HepG2 (cell line): ENCODE measurements at regions not wholly inside any gene's neighbourhood (a gene's known extent, or its start where the extent isn't known, plus 50 kb on each side); places are given as distances from the start of the nearest gene placed in this dataset.

Experiments used
- ATAC-seq: fragments of 200-7000 bp; cut with Tn5 transposase; 3 replicates; pipeline ENCODE4 v1.9.1; 2020; ENCODE audit warnings: mild to moderate bottlenecking, moderate library complexity
- BruUV-seq: library from RNA; stranded (reverse); fragments of 400-500 nt; replicated peaks from 2 replicates; lab custom pipeline; 2021; lab: Mats Ljungman, UMichigan
- CTCF ChIA-PET: fragments of 300-600 bp; formaldehyde crosslinking; extraction: SDS; loops from one replicate; lab custom pipeline; 2021; ENCODE audit warnings: low total read pairs, inconsistent platforms, low intra/inter-chr PET ratio; lab: Yijun Ruan, JAX
- POLR2A ChIA-PET: fragments of 350-600 bp; sonication (Branson Sonifier 250); formaldehyde crosslinking; loops from one replicate; lab custom pipeline; 2020; ENCODE audit warnings: antibody characterized with exemption, inconsistent platforms; lab: Yijun Ruan, JAX
- DNase-seq: peaks from one replicate; pipeline ENCODE4 v3.0.0-alpha.2; 2015; ENCODE audit warnings: low spot score
- FAIRE-seq: peaks from 3 replicates; lab custom pipeline; 2011; peaks lifted over from hg19 to GRCh38; lab: Jason Lieb, UNC
- H2AFZ ChIP-seq: one replicate; pipeline ENCODE4 v1.6.1; 2011; ENCODE audit warnings: low read length, inconsistent platforms
- H3K27ac ChIP-seq: fragments of 300-600 bp; 3 replicates; pipeline ENCODE4 v1.8.0; 2011; ENCODE audit warnings: mixed run types, mild to moderate bottlenecking, mixed read lengths, low read length, inconsistent platforms; ENCODE audit not compliant: insufficient read depth; ENCODE audit errors: extremely low read length
- H3K27me3 ChIP-seq, 2 experiments: fragments of 200-600 bp in 1 of 2; 2 replicates in 1 of 2; 3 replicates in 1 of 2; pipeline versions ENCODE4 v1.6.0 to v1.8.0; 2011; ENCODE audit warnings: low read length in 2 of 2, mild to moderate bottlenecking in 2 of 2, moderate library complexity in 2 of 2, inconsistent platforms in 1 of 2; ENCODE audit not compliant: insufficient read depth in 2 of 2, control insufficient read depth in 1 of 2
- H3K36me3 ChIP-seq, 2 experiments: fragments of 200-600 bp in 1 of 2; replicated peaks in 1 of 2; 2 replicates in 1 of 2; 3 replicates in 1 of 2; pipeline versions ENCODE4 v1.5.1 to v1.8.0; 2011; ENCODE audit warnings: low read length in 2 of 2, inconsistent platforms in 1 of 2; ENCODE audit not compliant: insufficient read depth in 2 of 2, control insufficient read depth in 1 of 2
- H3K4me1 ChIP-seq: 2 replicates; pipeline ENCODE4 v1.5.1; 2012; ENCODE audit warnings: low read length, inconsistent platforms; ENCODE audit not compliant: insufficient read depth
- H3K4me2 ChIP-seq: 2 replicates; pipeline ENCODE4 v1.6.0; 2011; ENCODE audit warnings: low read depth, low read length, inconsistent platforms
- H3K4me3 ChIP-seq, 3 experiments: fragments of 200-600 bp in 1 of 3; sonication (generic), shearing (Covaris generic) in 1 of 3; replicated peaks in 1 of 3; 2 replicates each; pipeline ENCODE4 v1.5.1; 2011 to 2016; ENCODE audit warnings: low read length in 3 of 3, inconsistent platforms in 2 of 3, low read depth in 2 of 3, mild to moderate bottlenecking in 2 of 3, control low read depth in 1 of 3, mixed read lengths in 1 of 3; ENCODE audit not compliant: insufficient read depth in 1 of 3
- H3K79me2 ChIP-seq: one replicate; pipeline ENCODE4 v1.6.1; 2011; ENCODE audit warnings: low read length, inconsistent platforms; ENCODE audit not compliant: insufficient read depth
- H3K9ac ChIP-seq: 2 replicates; pipeline ENCODE4 v1.6.0; 2011; ENCODE audit warnings: mild to moderate bottlenecking, low read depth, low read length, inconsistent platforms; ENCODE audit not compliant: insufficient read depth
- H3K9me3 ChIP-seq: 2 replicates; pipeline ENCODE4 v1.5.1; 2012; ENCODE audit warnings: mild to moderate bottlenecking, low read length
- H4K20me1 ChIP-seq: 2 replicates; pipeline ENCODE4 v1.6.0; 2011; ENCODE audit warnings: inconsistent platforms, mild to moderate bottlenecking, low read length, moderate library complexity; ENCODE audit not compliant: insufficient read depth
- ATF7 ChIP-seq, 2 experiments: fragments of 450-650 bp in 1 of 2; sonication (generic) in 1 of 2; formaldehyde crosslinking in 1 of 2; IDR thresholded peaks; 2 replicates each; pipeline versions ENCODE4 v1.4.0 to v1.6.1; 2016 to 2020; ENCODE audit warnings: antibody characterized with exemption in 1 of 2, mild to moderate bottlenecking in 1 of 2, missing genetic modification reagents in 1 of 2
- CEBPB ChIP-seq: IDR thresholded peaks from 2 replicates; pipeline ENCODE4 v1.6.1; 2011; ENCODE audit warnings: low read depth, low read length, improper control_type of control experiment, borderline replicate concordance
- CEBPG ChIP-seq: IDR thresholded peaks from 2 replicates; pipeline ENCODE4 v1.6.1; 2016
- MTA3 ChIP-seq: sonication (generic); formaldehyde crosslinking; IDR thresholded peaks from 2 replicates; pipeline ENCODE4 v1.4.0; 2020; ENCODE audit warnings: missing genetic modification reagents
- REXO4 ChIP-seq: sonication (generic); formaldehyde crosslinking; IDR thresholded peaks from 2 replicates; pipeline ENCODE4 v1.8.0; 2022; ENCODE audit warnings: missing genetic modification reagents, mild to moderate bottlenecking, borderline replicate concordance
- ZNF891 ChIP-seq: sonication (generic); formaldehyde crosslinking; IDR thresholded peaks from 2 replicates; pipeline ENCODE4 v1.5.0; 2020; ENCODE audit warnings: mild to moderate bottlenecking, missing genetic modification reagents
- in situ Hi-C: cut with HindIII; loops from 2 replicates; pipeline ENCODE4 v1.10.0; 2017; ENCODE audit warnings: low pct_unique_long_range_greater_than_20kb; ENCODE audit not compliant: extremely low pct_ligation_motif_present
- intact Hi-C: fragments of 100-400 bp; cut with micrococcal nuclease; formaldehyde crosslinking; loops from one replicate; pipeline ENCODE4 v1.10.0; 2022; ENCODE audit not compliant: unreplicated experiment
- TF ChIP-seq, protein P1 (sequence below): sonication (generic); formaldehyde crosslinking; IDR thresholded peaks from 2 replicates; pipeline ENCODE4 v1.4.0; 2020; ENCODE audit warnings: missing genetic modification reagents
- TF ChIP-seq, protein P2 (sequence below): sonication (generic); formaldehyde crosslinking; IDR thresholded peaks from 2 replicates; pipeline ENCODE4 v1.5.0; 2020; ENCODE audit warnings: missing genetic modification reagents

- TF ChIP-seq, protein P1, sequence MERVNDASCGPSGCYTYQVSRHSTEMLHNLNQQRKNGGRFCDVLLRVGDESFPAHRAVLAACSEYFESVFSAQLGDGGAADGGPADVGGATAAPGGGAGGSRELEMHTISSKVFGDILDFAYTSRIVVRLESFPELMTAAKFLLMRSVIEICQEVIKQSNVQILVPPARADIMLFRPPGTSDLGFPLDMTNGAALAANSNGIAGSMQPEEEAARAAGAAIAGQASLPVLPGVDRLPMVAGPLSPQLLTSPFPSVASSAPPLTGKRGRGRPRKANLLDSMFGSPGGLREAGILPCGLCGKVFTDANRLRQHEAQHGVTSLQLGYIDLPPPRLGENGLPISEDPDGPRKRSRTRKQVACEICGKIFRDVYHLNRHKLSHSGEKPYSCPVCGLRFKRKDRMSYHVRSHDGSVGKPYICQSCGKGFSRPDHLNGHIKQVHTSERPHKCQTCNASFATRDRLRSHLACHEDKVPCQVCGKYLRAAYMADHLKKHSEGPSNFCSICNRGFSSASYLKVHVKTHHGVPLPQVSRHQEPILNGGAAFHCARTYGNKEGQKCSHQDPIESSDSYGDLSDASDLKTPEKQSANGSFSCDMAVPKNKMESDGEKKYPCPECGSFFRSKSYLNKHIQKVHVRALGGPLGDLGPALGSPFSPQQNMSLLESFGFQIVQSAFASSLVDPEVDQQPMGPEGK (CRISPR knock-in tag), result no peak
- TF ChIP-seq CEBPG (CRISPR knock-in tag), result no peak
- TF ChIP-seq, protein P2, sequence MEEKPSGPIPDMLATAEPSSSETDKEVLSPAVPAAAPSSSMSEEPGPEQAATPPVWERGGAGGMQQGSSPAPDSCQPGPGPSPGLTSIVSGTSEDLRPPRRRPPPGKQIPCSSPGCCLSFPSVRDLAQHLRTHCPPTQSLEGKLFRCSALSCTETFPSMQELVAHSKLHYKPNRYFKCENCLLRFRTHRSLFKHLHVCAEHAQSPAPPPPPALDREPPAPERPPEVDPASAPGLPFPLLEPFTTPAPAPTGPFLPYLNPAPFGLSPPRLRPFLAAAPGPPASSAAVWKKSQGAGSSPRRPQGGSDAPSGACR (CRISPR knock-in tag), result no peak
These were observed 565.0 kb downstream of the XPNPEP1 start (continued) for GRCh38 chr10:109358325-109358724.

DNA sequence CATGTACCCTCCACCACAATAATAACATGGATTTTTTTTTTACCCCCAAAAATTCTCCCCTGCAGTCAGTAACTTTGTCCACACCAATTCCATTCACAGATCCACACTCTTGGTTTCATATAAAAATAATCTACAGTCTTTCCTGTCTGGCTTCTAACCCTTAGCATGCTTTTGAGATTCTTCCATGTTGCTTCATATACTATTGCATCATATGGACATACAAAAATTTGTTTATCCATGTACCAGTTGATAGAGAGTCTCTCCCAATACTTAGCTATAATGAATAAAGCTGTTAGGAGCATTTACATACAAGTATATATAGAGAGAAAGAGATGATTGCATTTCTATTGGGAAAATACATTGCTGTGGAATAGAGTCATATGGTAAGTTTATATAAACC lies 575.0 kb downstream of the XPNPEP1 start:
- no peak for FAIRE-seq
- no peak for ATAC-seq
- no peak for DNase-seq
- POLR2A ChIA-PET, result no interaction called here
- Histone ChIP-seq H3K9ac (no peak overlapping the region), H3K27me3 (no peaks in the 10 kb centered on the region), H3K4me1 (no peaks in the 10 kb centered on the region), H3K4me3 (no peak overlapping the region), H2AFZ (no peak overlapping the region), H4K20me1 (no peaks in the 10 kb centered on the region), H3K36me3 (no peaks in the 10 kb centered on the region), H3K9me3 (peaks cover 6% of the 10 kb centered on the region; the same call in 1 of the 2 replicates), H3K27ac (no peak overlapping the region), H3K4me2 (no peak overlapping the region), H3K79me2 (no peaks in the 10 kb centered on the region)
- intact Hi-C loops (no loop called here), in situ Hi-C loops (no loop called here)
- CTCF ChIA-PET, result no interaction called here
- no TSS peak for BruUV-seq
- TF ChIP-seq ZNF891 (CRISPR knock-in tag) (no peak), CEBPB (peak; percentile 28; the same call in 1 of the 2 replicates), MTA3 (CRISPR knock-in tag) (no peak), ATF7 (IDR thresholded peaks at IDR 0.05) (peak; percentile 3; the same call in 1 of the 2 replicates), ATF7 (CRISPR knock-in tag; IDR thresholded peaks at IDR 0.05) (no peak), REXO4 (CRISPR knock-in tag) (no peak)
